Aorta (tissue), 5 donors: ENCODE measurements at regions not wholly inside any gene's neighbourhood (a gene's known extent, or its start where the extent isn't known, plus 50 kb on each side); places are given as distances from the start of the nearest gene placed in this dataset.

Experiments used
- ATAC-seq: fragments of 200-7000 bp; cut with Tn5 transposase; one replicate; pipeline ENCODE4 v1.9.1; 2022; ENCODE audit warnings: moderate library complexity; ENCODE audit not compliant: low FRiP score
- DNase-seq, 2 donors: peaks; one replicate each; pipeline ENCODE4 v3.0.0-alpha.2; 2020
- H3K27ac ChIP-seq, 2 donors: one replicate each; pipeline ENCODE4 v1.5.1; 2013; ENCODE audit warnings: low read length in 2 of 2, mild to moderate bottlenecking in 2 of 2, moderate library complexity in 2 of 2, control low read depth in 1 of 2, inconsistent platforms in 1 of 2, low read depth in 1 of 2
- H3K27me3 ChIP-seq, 2 donors: one replicate each; pipeline ENCODE4 v1.6.1; 2013; ENCODE audit warnings: control low read depth in 1 of 2, low read length in 1 of 2, mild to moderate bottlenecking in 1 of 2, moderate library complexity in 1 of 2; ENCODE audit not compliant: insufficient read depth in 2 of 2, control insufficient read depth in 1 of 2
- H3K36me3 ChIP-seq, 2 donors: one replicate each; pipeline ENCODE4 v1.6.1; 2013; ENCODE audit warnings: control low read depth in 1 of 2, low read length in 1 of 2, mild to moderate bottlenecking in 1 of 2; ENCODE audit not compliant: insufficient read depth in 2 of 2, control insufficient read depth in 1 of 2
- H3K4me1 ChIP-seq, 2 donors: one replicate each; pipeline ENCODE4 v1.6.1; 2013; ENCODE audit warnings: low read length in 2 of 2, control low read depth in 1 of 2, mild to moderate bottlenecking in 1 of 2, moderate library complexity in 1 of 2; ENCODE audit not compliant: insufficient read depth in 2 of 2, control insufficient read depth in 1 of 2
- H3K4me3 ChIP-seq, 2 donors: one replicate each; pipeline ENCODE4 v1.5.1; 2013; ENCODE audit warnings: low read length in 2 of 2, control low read depth in 1 of 2, mild to moderate bottlenecking in 1 of 2
- H3K9me3 ChIP-seq: one replicate; pipeline ENCODE4 v1.6.1; 2013; ENCODE audit warnings: mild to moderate bottlenecking, low read length; ENCODE audit not compliant: control insufficient read depth
- WGBS, 2 donors: extraction: QIAGEN DNeasy Blood & Tissue Kit; methylation state at CpG; one replicate each; pipeline ENCODE4 v1.1.7; 2013; 5-methylcytosine and 5-hydroxymethylcytosine counted together
- intact Hi-C, 2 donors: fragments of 100-400 bp; cut with DNase I; formaldehyde crosslinking; loops; one replicate each; pipeline versions ENCODE4 v1.14.2 to v1.15.0; 2022
- donor health status: healthy with polysubstance abuse.
- donor health status: Bipolar disorder and iron deficiency.
- donor health status: DM: no; HTN: no; CAD: no.
- donor health status: DM: no; HTN: no; CAD: no.
- donor health status: DM: yes; HTN: yes; CAD: no.

- no peak for DNase-seq
- no peaks in the 10 kb centered on the region for H3K27me3 ChIP-seq
- no peaks in the 10 kb centered on the region for H3K4me1 ChIP-seq
- no peak overlapping the region for H3K4me3 ChIP-seq
- H3K36me3 ChIP-seq: no peaks in the 10 kb centered on the region
- H3K27ac ChIP-seq: no peak overlapping the region
- no peaks in the 10 kb centered on the region for H3K9me3 ChIP-seq
- intact Hi-C loops: no loop called here
- WGBS, 2 donors: 93 to 98% methylated on average over 2 of the region's 2 CpGs
- no peak for ATAC-seq
Observed at GRCh38 chr5:74299833-74300232, 340.7 kb downstream of the ENC1 start.

GRCh38 chr5:74296685-74297408 is 343.7 kb downstream of the ENC1 start:
- DNase-seq: no peak
- Histone ChIP-seq H3K36me3 (no peaks in the 10 kb centered on the region), H3K27ac (no peak overlapping the region), H3K4me1 (peaks cover 0 to 3% of the 10 kb centered on the region in 2 donors), H3K4me3 (no peak overlapping the region), H3K27me3 (no peaks in the 10 kb centered on the region), H3K9me3 (no peaks in the 10 kb centered on the region)
- WGBS, 2 donors: 48 to 54% methylated on average over 9 of the region's 9 CpGs
- intact Hi-C loops: no loop called here
- ATAC-seq: no peak

- WGBS, 2 donors: 95 to 96% methylated on average over 2 of the region's 2 CpGs
- peaks cover 0 to 3% of the 10 kb centered on the region in 2 donors for H3K4me1 ChIP-seq
- no peaks in the 10 kb centered on the region for H3K27me3 ChIP-seq
- DNase-seq: no peak
- intact Hi-C loops: no loop called here
- no peak for ATAC-seq
- H3K27ac ChIP-seq: no peak overlapping the region
- H3K36me3 ChIP-seq: no peaks in the 10 kb centered on the region
- no peak overlapping the region for H3K4me3 ChIP-seq
- no peaks in the 10 kb centered on the region for H3K9me3 ChIP-seq
Observed at GRCh38 chr5:74295676-74296075, 344.9 kb downstream of the ENC1 start.

GRCh38 chr5:74295141-74295540 is 345.4 kb downstream of the ENC1 start:
- no peaks in the 10 kb centered on the region for H3K36me3 ChIP-seq
- H3K4me3 ChIP-seq: no peak overlapping the region
- H3K27ac ChIP-seq: no peak overlapping the region
- no peak for ATAC-seq
- no peak for DNase-seq
- 98 to 99% methylated on average over 3 of the region's 3 CpGs for WGBS, 2 donors
- peaks cover 0 to 5% of the 10 kb centered on the region in 2 donors for H3K4me1 ChIP-seq
- no peaks in the 10 kb centered on the region for H3K9me3 ChIP-seq
- no peaks in the 10 kb centered on the region for H3K27me3 ChIP-seq
- intact Hi-C loops: no loop called here

- ATAC-seq (no peak), DNase-seq (peak in 1 of 2 donors; percentile 54)
- 88 to 89% methylated on average over 6 of the region's 6 CpGs for WGBS, 2 donors
- Histone ChIP-seq H3K9me3 (no peaks in the 10 kb centered on the region), H3K27ac (no peak overlapping the region), H3K4me1 (peaks cover 0 to 5% of the 10 kb centered on the region in 2 donors), H3K27me3 (no peaks in the 10 kb centered on the region), H3K36me3 (no peaks in the 10 kb centered on the region), H3K4me3 (no peak overlapping the region)
- intact Hi-C loops: no loop called here
Observed at GRCh38 chr5:74294231-74294705, 346.3 kb downstream of the ENC1 start.

- Histone ChIP-seq H3K27me3 (no peaks in the 10 kb centered on the region), H3K36me3 (no peaks in the 10 kb centered on the region), H3K4me3 (no peak overlapping the region), H3K27ac (no peak overlapping the region), H3K4me1 (peaks cover 0 to 5% of the 10 kb centered on the region in 2 donors), H3K9me3 (no peaks in the 10 kb centered on the region)
- 66 to 68% methylated on average over 5 of the region's 5 CpGs for WGBS, 2 donors
- DNase-seq (no peak), ATAC-seq (no peak)
- intact Hi-C loops: no loop called here
Observed at GRCh38 chr5:74293182-74293581, 347.3 kb downstream of the ENC1 start.

- intact Hi-C loops: no loop called here
- H3K27ac ChIP-seq: no peak overlapping the region
- H3K4me1 ChIP-seq: peaks cover 0 to 5% of the 10 kb centered on the region in 2 donors
- H3K4me3 ChIP-seq: no peak overlapping the region
- ATAC-seq (no peak), DNase-seq (no peak)
- H3K9me3 ChIP-seq: no peaks in the 10 kb centered on the region
- no peaks in the 10 kb centered on the region for H3K27me3 ChIP-seq
- 60 to 71% methylated on average over 1 of the region's 1 CpG for WGBS, 2 donors
- no peaks in the 10 kb centered on the region for H3K36me3 ChIP-seq
Observed at GRCh38 chr5:74290634-74291241, 349.8 kb downstream of the ENC1 start.

GRCh38 chr5:74289691-74290090 is 350.8 kb downstream of the ENC1 start:
- no peaks in the 10 kb centered on the region for H3K36me3 ChIP-seq
- no peaks in the 10 kb centered on the region for H3K27me3 ChIP-seq
- H3K4me1 ChIP-seq: peaks cover 0 to 5% of the 10 kb centered on the region in 2 donors
- no peak overlapping the region for H3K27ac ChIP-seq
- DNase-seq (no peak), ATAC-seq (no peak)
- WGBS, 2 donors: 10 to 11% methylated on average over 1 of the region's 1 CpG
- intact Hi-C loops: no loop called here
- H3K4me3 ChIP-seq: no peak overlapping the region
- no peaks in the 10 kb centered on the region for H3K9me3 ChIP-seq

GRCh38 chr5:74289238-74289637 is 351.3 kb downstream of the ENC1 start:
- intact Hi-C loops: no loop called here
- H3K36me3 ChIP-seq: no peaks in the 10 kb centered on the region

More at GRCh38 chr5:74289238-74289637, 351.3 kb downstream of the ENC1 start:
- ATAC-seq (peak; percentile 17), DNase-seq (no peak)
- H3K27me3 ChIP-seq: no peaks in the 10 kb centered on the region
- 85 to 86% methylated on average over 4 of the region's 4 CpGs for WGBS, 2 donors
- H3K27ac ChIP-seq: no peak overlapping the region
- H3K9me3 ChIP-seq: no peaks in the 10 kb centered on the region
- peaks cover 0 to 5% of the 10 kb centered on the region in 2 donors for H3K4me1 ChIP-seq
- H3K4me3 ChIP-seq: no peak overlapping the region
